Activated naive CD8-positive, alpha-beta T cell treated with anti-CD3 and anti-CD28 coated beads, Interleukin-2, amount 10 ng/mL, durations not matched to agents 7 days and 5 days (primary cell): ENCODE measurements at regions not wholly inside any gene's neighbourhood (a gene's known extent, or its start where the extent isn't known, plus 50 kb on each side); places are given as distances from the start of the nearest gene placed in this dataset.

Experiments
- ATAC-seq: fragments of 150-1000 bp; cut with Tn5 transposase; one replicate; pipeline ENCODE4 v1.10.0; 2021; ENCODE audit warnings: low read depth, moderate library complexity
- POLR2A ChIA-PET: fragments of 350-600 bp; sonication (Branson Sonifier 250); formaldehyde crosslinking; loops from one replicate; lab custom pipeline; 2021; ENCODE audit warnings: antibody characterized with exemption; lab: Charles Lee
- DNase-seq: peaks from one replicate; pipeline ENCODE4 v3.0.0; 2021
- H3K27ac Mint-ChIP-seq: one replicate; pipeline ENCODE4 v1.8.0; 2022; ENCODE audit warnings: mild to moderate bottlenecking, mixed read lengths
- H3K27me3 Mint-ChIP-seq: one replicate; pipeline ENCODE4 v1.8.0; 2022; ENCODE audit warnings: mild to moderate bottlenecking, moderate library complexity, mixed read lengths
- H3K36me3 Mint-ChIP-seq: one replicate; pipeline ENCODE4 v1.8.0; 2021; ENCODE audit warnings: mild to moderate bottlenecking, mixed read lengths
- H3K4me1 Mint-ChIP-seq: one replicate; pipeline ENCODE4 v1.8.0; 2021; ENCODE audit warnings: mixed read lengths
- H3K4me3 Mint-ChIP-seq: one replicate; pipeline ENCODE4 v1.8.0; 2022; ENCODE audit warnings: mild to moderate bottlenecking, moderate library complexity, mixed read lengths
- H3K9me3 Mint-ChIP-seq: one replicate; pipeline ENCODE4 v1.8.0; 2021; ENCODE audit warnings: mixed read lengths

GRCh38 chr20:60142587-60142986 is 184.4 kb downstream of the CDH26 start:
- DNase-seq, result no peak
- H3K4me3 Mint-ChIP-seq, result no peak overlapping the region
- H3K9me3 Mint-ChIP-seq, result no peaks in the 10 kb centered on the region
- peaks cover 6% of the 10 kb centered on the region for H3K27me3 Mint-ChIP-seq
- H3K36me3 Mint-ChIP-seq, result no peaks in the 10 kb centered on the region
- POLR2A ChIA-PET, result no interaction called here
- ATAC-seq, result no peak
- H3K27ac Mint-ChIP-seq, result no peak overlapping the region
- peaks cover 9% of the 10 kb centered on the region for H3K4me1 Mint-ChIP-seq

- peaks cover 6% of the 10 kb centered on the region for H3K4me1 Mint-ChIP-seq
- no peak overlapping the region for H3K4me3 Mint-ChIP-seq
- peaks cover 6% of the 10 kb centered on the region for H3K27me3 Mint-ChIP-seq
- H3K36me3 Mint-ChIP-seq, result no peaks in the 10 kb centered on the region
- no peak overlapping the region for H3K27ac Mint-ChIP-seq
- DNase-seq (no peak), ATAC-seq (no peak)
- POLR2A ChIA-PET, result no interaction called here
- H3K9me3 Mint-ChIP-seq, result no peaks in the 10 kb centered on the region
Observed at GRCh38 chr20:60143261-60143842, 185.1 kb downstream of the CDH26 start.

GRCh38 chr20:60144404-60144803 is 186.2 kb downstream of the CDH26 start:
- Mint-ChIP-seq H3K36me3 (no peaks in the 10 kb centered on the region), H3K27me3 (peaks cover 6% of the 10 kb centered on the region), H3K4me1 (peaks cover 4% of the 10 kb centered on the region), H3K27ac (no peak overlapping the region), H3K4me3 (no peak overlapping the region), H3K9me3 (no peaks in the 10 kb centered on the region)
- ATAC-seq, result no peak
- no peak for DNase-seq
- POLR2A ChIA-PET, result no interaction called here

GRCh38 chr20:60144974-60145527 is 186.8 kb downstream of the CDH26 start:
- H3K27me3 Mint-ChIP-seq, result peaks cover 6% of the 10 kb centered on the region
- no peaks in the 10 kb centered on the region for H3K36me3 Mint-ChIP-seq
- DNase-seq, result no peak
- POLR2A ChIA-PET, result no interaction called here
- ATAC-seq, result no peak
- H3K9me3 Mint-ChIP-seq, result no peaks in the 10 kb centered on the region
- H3K27ac Mint-ChIP-seq, result no peak overlapping the region
- peaks cover 4% of the 10 kb centered on the region for H3K4me1 Mint-ChIP-seq
- H3K4me3 Mint-ChIP-seq, result no peak overlapping the region

GRCh38 chr20:60147004-60147403 is 188.8 kb downstream of the CDH26 start:
- POLR2A ChIA-PET, result no interaction called here
- H3K27me3 Mint-ChIP-seq, result peaks cover 6% of the 10 kb centered on the region
- peaks cover 4% of the 10 kb centered on the region for H3K4me1 Mint-ChIP-seq
- no peak for DNase-seq
- no peak for ATAC-seq
- no peaks in the 10 kb centered on the region for H3K36me3 Mint-ChIP-seq
- H3K27ac Mint-ChIP-seq, result no peak overlapping the region
- no peak overlapping the region for H3K4me3 Mint-ChIP-seq
- H3K9me3 Mint-ChIP-seq, result no peaks in the 10 kb centered on the region

GRCh38 chr20:60148885-60149284 is 190.7 kb downstream of the CDH26 start:
- Mint-ChIP-seq H3K36me3 (no peaks in the 10 kb centered on the region), H3K4me3 (no peak overlapping the region), H3K27me3 (peaks cover under 1% of the 10 kb centered on the region), H3K27ac (no peak overlapping the region), H3K4me1 (peaks cover 4% of the 10 kb centered on the region), H3K9me3 (no peaks in the 10 kb centered on the region)
- no peak for DNase-seq
- POLR2A ChIA-PET, result no interaction called here
- no peak for ATAC-seq

GRCh38 chr20:60152792-60153191 is 194.6 kb downstream of the CDH26 start:
- POLR2A ChIA-PET, result no interaction called here
- no peak for DNase-seq
- no peak for ATAC-seq

GRCh38 chr20:60160451-60161145 is 202.4 kb downstream of the CDH26 start:
- H3K36me3 Mint-ChIP-seq, result no peaks in the 10 kb centered on the region
- H3K9me3 Mint-ChIP-seq, result peaks cover 5% of the 10 kb centered on the region
- H3K4me1 Mint-ChIP-seq, result no peaks in the 10 kb centered on the region
- POLR2A ChIA-PET, result no interaction called here
- H3K27me3 Mint-ChIP-seq, result peaks cover 5% of the 10 kb centered on the region
- H3K27ac Mint-ChIP-seq, result no peak overlapping the region
- DNase-seq (no peak), ATAC-seq (no peak)
- no peak overlapping the region for H3K4me3 Mint-ChIP-seq

More at GRCh38 chr20:60152792-60153191, 194.6 kb downstream of the CDH26 start:
- Mint-ChIP-seq H3K9me3 (no peaks in the 10 kb centered on the region), H3K4me1 (no peaks in the 10 kb centered on the region), H3K4me3 (no peak overlapping the region), H3K27me3 (peaks cover 10% of the 10 kb centered on the region), H3K27ac (no peak overlapping the region), H3K36me3 (no peaks in the 10 kb centered on the region)

GRCh38 chr20:60167812-60168211 is 209.6 kb downstream of the CDH26 start:
- Mint-ChIP-seq H3K9me3 (no peaks in the 10 kb centered on the region), H3K27me3 (no peaks in the 10 kb centered on the region), H3K27ac (no peak overlapping the region), H3K4me1 (no peaks in the 10 kb centered on the region), H3K36me3 (no peaks in the 10 kb centered on the region), H3K4me3 (no peak overlapping the region)
- ATAC-seq (no peak), DNase-seq (no peak)
- POLR2A ChIA-PET, result no interaction called here

- no peaks in the 10 kb centered on the region for H3K36me3 Mint-ChIP-seq
- no peak for ATAC-seq
- H3K27me3 Mint-ChIP-seq, result no peaks in the 10 kb centered on the region
- H3K9me3 Mint-ChIP-seq, result no peaks in the 10 kb centered on the region
- POLR2A ChIA-PET, result no interaction called here
- H3K4me3 Mint-ChIP-seq, result no peak overlapping the region
- no peak for DNase-seq
- no peak overlapping the region for H3K27ac Mint-ChIP-seq
- no peaks in the 10 kb centered on the region for H3K4me1 Mint-ChIP-seq
Observed at GRCh38 chr20:60168963-60169362, 210.7 kb downstream of the CDH26 start.

- Mint-ChIP-seq H3K36me3 (no peaks in the 10 kb centered on the region), H3K4me3 (no peak overlapping the region), H3K27ac (no peak overlapping the region), H3K27me3 (no peaks in the 10 kb centered on the region), H3K9me3 (no peaks in the 10 kb centered on the region), H3K4me1 (no peaks in the 10 kb centered on the region)
- POLR2A ChIA-PET, result no interaction called here
- ATAC-seq (no peak), DNase-seq (no peak)
Observed at GRCh38 chr20:60170116-60170515, 211.9 kb downstream of the CDH26 start.

- Mint-ChIP-seq H3K4me3 (no peak overlapping the region), H3K4me1 (no peaks in the 10 kb centered on the region), H3K9me3 (no peaks in the 10 kb centered on the region), H3K36me3 (no peaks in the 10 kb centered on the region), H3K27me3 (peaks cover under 1% of the 10 kb centered on the region), H3K27ac (no peak overlapping the region)
- POLR2A ChIA-PET, result no interaction called here
- ATAC-seq (no peak), DNase-seq (no peak)
Observed at GRCh38 chr20:60171313-60171712, 213.1 kb downstream of the CDH26 start.

GRCh38 chr20:60171738-60172137 is 213.5 kb downstream of the CDH26 start:
- Mint-ChIP-seq H3K27ac (no peak overlapping the region), H3K4me1 (no peaks in the 10 kb centered on the region), H3K27me3 (peaks cover 3% of the 10 kb centered on the region), H3K9me3 (peaks cover 1% of the 10 kb centered on the region), H3K36me3 (no peaks in the 10 kb centered on the region), H3K4me3 (no peak overlapping the region)
- POLR2A ChIA-PET, result no interaction called here
- no peak for ATAC-seq
- DNase-seq, result no peak

GRCh38 chr20:60172346-60172984 is 214.2 kb downstream of the CDH26 start:
- ATAC-seq (no peak), DNase-seq (no peak)
- Mint-ChIP-seq H3K27me3 (peaks cover 3% of the 10 kb centered on the region), H3K27ac (no peak overlapping the region), H3K36me3 (no peaks in the 10 kb centered on the region), H3K4me3 (no peak overlapping the region), H3K4me1 (no peaks in the 10 kb centered on the region), H3K9me3 (peaks cover 1% of the 10 kb centered on the region)
- POLR2A ChIA-PET, result no interaction called here
